B cell (primary cell): ENCODE measurements at regions not wholly inside any gene's neighbourhood (a gene's known extent, or its start where the extent isn't known, plus 50 kb on each side); places are given as distances from the start of the nearest gene placed in this dataset.

Experiments
- ATAC-seq: fragments of 200-7000 bp; cut with Tn5 transposase; one replicate; pipeline ENCODE4 v1.10.0; 2021; ENCODE audit warnings: low read depth, mild to moderate bottlenecking, moderate number of reproducible peaks, moderate library complexity
- CTCF ChIA-PET: fragments of 350-600 bp; sonication (Branson Sonifier 250); formaldehyde crosslinking; loops from one replicate; lab custom pipeline; 2021; ENCODE audit warnings: antibody characterized with exemption, inconsistent platforms; lab: Charles Lee
- POLR2A ChIA-PET: fragments of 350-600 bp; sonication (Branson Sonifier 250); formaldehyde crosslinking; loops from one replicate; lab custom pipeline; 2021; ENCODE audit warnings: antibody characterized with exemption; lab: Charles Lee
- DNase-seq: peaks from one replicate; pipeline ENCODE4 v3.0.0; 2013
- H2AFZ ChIP-seq: 2 replicates; pipeline ENCODE4 v1.6.1; 2012; ENCODE audit warnings: mild to moderate bottlenecking, low read depth, low read length; ENCODE audit not compliant: insufficient read depth, poor library complexity, severe bottlenecking
- H3K27ac ChIP-seq, 2 donors: 1 replicate in 1 of 2; 2 replicates in 1 of 2; pipeline ENCODE4 v1.5.1; 2012 to 2013; ENCODE audit warnings: low read length in 2 of 2, mild to moderate bottlenecking in 2 of 2, moderate library complexity in 1 of 2
- H3K27me3 ChIP-seq, 4 experiments: fragments of 200-600 bp in 1 of 4; sonication (generic) in 1 of 4; replicated peaks in 1 of 4; 1 replicate in 2 of 4; 2 replicates in 2 of 4; pipeline versions ENCODE4 v1.6.1 to v1.7.0; 2013 to 2016; ENCODE audit warnings: low read length in 3 of 4, mild to moderate bottlenecking in 2 of 4, mixed read lengths in 1 of 4, moderate library complexity in 1 of 4; ENCODE audit not compliant: insufficient read depth in 4 of 4, control insufficient read depth in 3 of 4; ENCODE audit errors: control extremely low read depth in 1 of 4
- H3K36me3 ChIP-seq, 2 experiments: replicated peaks in 1 of 2; 1 replicate in 1 of 2; 2 replicates in 1 of 2; pipeline versions ENCODE4 v1.6.1 to v1.7.1; 2013; ENCODE audit warnings: low read length in 1 of 2; ENCODE audit not compliant: insufficient read depth in 2 of 2, control insufficient read depth in 1 of 2; ENCODE audit errors: control extremely low read depth in 1 of 2, extremely low read depth in 1 of 2
- H3K4me1 ChIP-seq, 2 donors: fragments of 200-600 bp in 1 of 2; sonication (generic) in 1 of 2; 1 replicate in 1 of 2; 2 replicates in 1 of 2; pipeline versions ENCODE4 v1.5.1 to v1.6.1; 2013 to 2017; ENCODE audit warnings: low read length in 2 of 2; ENCODE audit not compliant: control insufficient read depth in 2 of 2, insufficient read depth in 2 of 2
- H3K4me2 ChIP-seq: replicated peaks from 2 replicates; pipeline ENCODE3; 2012; ENCODE audit warnings: mild to moderate bottlenecking, low read depth, low read length; ENCODE audit not compliant: poor library complexity, severe bottlenecking
- H3K4me3 ChIP-seq, 5 experiments: fragments of 200-600 bp in 1 of 5; sonication (generic) in 1 of 5; 1 replicate in 3 of 5; 2 replicates in 2 of 5; pipeline versions ENCODE4 v1.5.1 to v1.7.0; 2011 to 2016; ENCODE audit warnings: low read length in 4 of 5, mild to moderate bottlenecking in 4 of 5, low read depth in 2 of 5, control low read depth in 1 of 5, moderate library complexity in 1 of 5; ENCODE audit not compliant: insufficient read depth in 1 of 5; ENCODE audit errors: control extremely low read depth in 1 of 5, extremely low read depth in 1 of 5
- H3K79me2 ChIP-seq: fragments of 200-600 bp; sonication (generic); one replicate; pipeline ENCODE4 v1.6.0; 2016; ENCODE audit warnings: low read length; ENCODE audit not compliant: control insufficient read depth, insufficient read depth
- H3K9ac ChIP-seq: fragments of 200-600 bp; sonication (generic); 2 replicates; pipeline ENCODE4 v1.6.1; 2017; ENCODE audit warnings: mild to moderate bottlenecking, low read length, moderate library complexity
- H3K9me3 ChIP-seq, 3 donors: one replicate each; pipeline versions ENCODE4 v1.6.1 to v1.7.1; 2013; ENCODE audit warnings: low read length in 2 of 3; ENCODE audit not compliant: control insufficient read depth in 2 of 3, insufficient read depth in 1 of 3; ENCODE audit errors: control extremely low read depth in 1 of 3
- H4K20me1 ChIP-seq: 2 replicates; pipeline ENCODE4 v1.6.0; 2012; ENCODE audit warnings: mild to moderate bottlenecking, low read length; ENCODE audit not compliant: insufficient read depth, control insufficient read depth, poor library complexity, severe bottlenecking
- H3K27ac Mint-ChIP-seq: one replicate; pipeline ENCODE4 v1.8.0; 2021; ENCODE audit warnings: mixed read lengths
- H3K27me3 Mint-ChIP-seq: one replicate; pipeline ENCODE4 v1.8.0; 2021; ENCODE audit warnings: mixed read lengths
- H3K4me1 Mint-ChIP-seq: one replicate; pipeline ENCODE4 v1.8.0; 2021; ENCODE audit warnings: mixed read lengths
- H3K4me3 Mint-ChIP-seq: one replicate; pipeline ENCODE4 v1.8.0; 2021; ENCODE audit warnings: mixed read lengths
- H3K9me3 Mint-ChIP-seq: one replicate; pipeline ENCODE4 v1.8.0; 2022; ENCODE audit warnings: mixed read lengths; ENCODE audit not compliant: insufficient read depth
- EZH2 ChIP-seq: IDR thresholded peaks from 2 replicates; pipeline ENCODE4 v1.6.1; 2012; ENCODE audit warnings: borderline replicate concordance, low read depth, mild to moderate bottlenecking, moderate library complexity, low read length; ENCODE audit not compliant: insufficient read depth, poor library complexity, severe bottlenecking
- WGBS: methylation state at CpG from one replicate; pipeline ENCODE4 v1.1.5; 2013; ENCODE audit warnings: missing lambda C conversion rate; ENCODE audit not compliant: insufficient coverage; 5-methylcytosine and 5-hydroxymethylcytosine counted together
- intact Hi-C: fragments of 100-400 bp; cut with micrococcal nuclease; formaldehyde crosslinking; loops from one replicate; pipeline ENCODE4 v1.10.0; 2022
- TF ChIP-seq, protein P1 (sequence below): fragments of 200-600 bp; IDR thresholded peaks from one replicate; pipeline ENCODE4 v1.8.0; 2022; ENCODE audit warnings: antibody characterized with exemption, mild to moderate bottlenecking

DNA sequence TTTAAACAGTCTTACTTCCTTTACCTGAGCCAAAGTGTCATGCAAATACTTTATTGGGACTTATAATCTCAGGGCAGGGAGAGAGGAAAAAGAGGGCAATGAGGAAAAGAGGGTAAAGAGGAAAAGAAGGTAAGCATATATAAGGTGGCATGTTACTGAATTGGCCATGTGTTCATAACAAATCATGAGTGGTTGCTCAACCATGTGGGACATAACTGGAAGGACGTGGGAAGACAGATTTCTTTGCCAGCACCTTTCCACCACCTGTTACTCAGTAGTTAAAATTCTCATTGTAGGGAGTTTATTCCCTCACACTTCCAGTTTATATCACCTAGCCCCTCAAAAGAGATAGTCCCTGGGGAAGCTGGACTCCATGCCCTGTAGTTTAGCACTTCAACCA is 54.7 kb upstream of the TPRG1 start:
- no peak for DNase-seq
- no peak for TF ChIP-seq EZH2
- TF ChIP-seq, protein P1, sequence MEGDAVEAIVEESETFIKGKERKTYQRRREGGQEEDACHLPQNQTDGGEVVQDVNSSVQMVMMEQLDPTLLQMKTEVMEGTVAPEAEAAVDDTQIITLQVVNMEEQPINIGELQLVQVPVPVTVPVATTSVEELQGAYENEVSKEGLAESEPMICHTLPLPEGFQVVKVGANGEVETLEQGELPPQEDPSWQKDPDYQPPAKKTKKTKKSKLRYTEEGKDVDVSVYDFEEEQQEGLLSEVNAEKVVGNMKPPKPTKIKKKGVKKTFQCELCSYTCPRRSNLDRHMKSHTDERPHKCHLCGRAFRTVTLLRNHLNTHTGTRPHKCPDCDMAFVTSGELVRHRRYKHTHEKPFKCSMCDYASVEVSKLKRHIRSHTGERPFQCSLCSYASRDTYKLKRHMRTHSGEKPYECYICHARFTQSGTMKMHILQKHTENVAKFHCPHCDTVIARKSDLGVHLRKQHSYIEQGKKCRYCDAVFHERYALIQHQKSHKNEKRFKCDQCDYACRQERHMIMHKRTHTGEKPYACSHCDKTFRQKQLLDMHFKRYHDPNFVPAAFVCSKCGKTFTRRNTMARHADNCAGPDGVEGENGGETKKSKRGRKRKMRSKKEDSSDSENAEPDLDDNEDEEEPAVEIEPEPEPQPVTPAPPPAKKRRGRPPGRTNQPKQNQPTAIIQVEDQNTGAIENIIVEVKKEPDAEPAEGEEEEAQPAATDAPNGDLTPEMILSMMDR: no peak

DNA sequence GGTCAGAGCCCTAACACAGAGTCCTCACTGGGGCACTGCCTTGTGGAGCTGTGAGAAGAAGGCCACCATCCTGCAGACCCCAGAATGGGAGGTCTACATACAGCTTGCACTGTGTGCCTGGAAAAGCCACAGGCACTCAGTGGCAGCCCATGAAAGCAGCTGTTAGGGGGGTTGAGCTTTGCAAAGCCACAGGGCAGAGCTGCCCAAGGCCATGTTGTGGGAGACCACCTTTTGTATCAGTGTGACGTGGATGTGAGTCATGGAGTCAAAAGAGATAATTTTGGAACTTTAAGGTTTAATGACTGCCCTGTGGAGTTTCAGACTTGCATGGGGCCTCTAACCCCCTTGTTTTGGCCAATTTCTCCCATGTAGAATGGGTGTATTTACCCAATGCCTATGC is 52.9 kb upstream of the TPRG1 start:
- Histone ChIP-seq H3K27ac (no peak overlapping the region), H3K9ac (no peak overlapping the region), H3K9me3 (peaks cover 0 to 15% (median 4%) of the 10 kb centered on the region in 3 donors), H3K4me3 (no peak overlapping the region), H3K79me2 (no peaks in the 10 kb centered on the region), H3K4me1 (no peaks in the 10 kb centered on the region), H2AFZ (no peak overlapping the region), H3K27me3 (peaks cover 0 to 4% (median 0%) of the 10 kb centered on the region in 4 experiments), H3K4me2 (no peak overlapping the region), H3K36me3 (no peaks in the 10 kb centered on the region), H4K20me1 (no peaks in the 10 kb centered on the region)
- DNase-seq: no peak
- 88% methylated on average over 1 of the region's 1 CpG for WGBS
- H3K9me3 Mint-ChIP-seq: peaks cover 4% of the 10 kb centered on the region
- ChIA-PET POLR2A (no interaction called here), CTCF (no interaction called here)
- no peak for ATAC-seq
- intact Hi-C loops: no loop called here
- no peak overlapping the region for H3K4me3 Mint-ChIP-seq
- no peak overlapping the region for H3K27ac Mint-ChIP-seq
- H3K4me1 Mint-ChIP-seq: no peaks in the 10 kb centered on the region
- TF ChIP-seq, protein P1: no peak
- no peak for TF ChIP-seq EZH2
- H3K27me3 Mint-ChIP-seq: peaks cover 7% of the 10 kb centered on the region

More for the DNA sequence above, 54.7 kb upstream of the TPRG1 start:
- Histone ChIP-seq H3K27ac (no peak overlapping the region), H3K4me2 (no peak overlapping the region), H2AFZ (no peak overlapping the region), H3K9ac (no peak overlapping the region), H3K9me3 (peaks cover 0 to 15% (median 4%) of the 10 kb centered on the region in 3 donors), H3K27me3 (peaks cover 0 to 4% (median 0%) of the 10 kb centered on the region in 4 experiments), H3K4me3 (no peak overlapping the region), H3K36me3 (no peaks in the 10 kb centered on the region), H3K79me2 (no peaks in the 10 kb centered on the region), H3K4me1 (no peaks in the 10 kb centered on the region), H4K20me1 (no peaks in the 10 kb centered on the region)
- ChIA-PET CTCF (no interaction called here), POLR2A (no interaction called here)
- Mint-ChIP-seq H3K4me3 (no peak overlapping the region), H3K9me3 (peaks cover 4% of the 10 kb centered on the region), H3K27ac (no peak overlapping the region), H3K4me1 (no peaks in the 10 kb centered on the region), H3K27me3 (peaks cover 7% of the 10 kb centered on the region)
- no CpG with 5 or more reads among the region's 1 CpG for WGBS
- no peak for ATAC-seq
- intact Hi-C loops: no loop called here
